Fibroblast of skin of back (primary cell): ENCODE measurements at regions not wholly inside any gene's neighbourhood (a gene's known extent, or its start where the extent isn't known, plus 50 kb on each side); places are given as distances from the start of the nearest gene placed in this dataset.
"Not testable (repeated sequence)": the region's sequence is repeated elsewhere in the genome, so short reads cannot be mapped to it uniquely, and the experiment has no call there.

Experiments
- DNase-seq: peaks from one replicate; pipeline ENCODE4 v3.0.0-alpha.2; 2013

GRCh38 chr12:75864161-75864560 lies 167.4 kb downstream of the PHLDA1 start:
- no peak for DNase-seq

GRCh38 chr12:75863533-75863932 lies 168.0 kb downstream of the PHLDA1 start:
- no peak for DNase-seq

- peak; percentile 80 for DNase-seq
These were observed 168.7 kb downstream of the PHLDA1 start for GRCh38 chr12:75862692-75863471.

- no peak for DNase-seq
These were observed 171.7 kb downstream of the PHLDA1 start for GRCh38 chr12:75859868-75860267.

- DNase-seq = no peak
These were observed 175.3 kb downstream of the PHLDA1 start for GRCh38 chr12:75856235-75856634.

- no peak for DNase-seq
These were observed 176.2 kb downstream of the PHLDA1 start for GRCh38 chr12:75855360-75855759.

- peak; percentile 35 for DNase-seq
These were observed 176.8 kb downstream of the PHLDA1 start for GRCh38 chr12:75854681-75855309.

- DNase-seq = not testable (repeated sequence)
These were observed 177.4 kb downstream of the PHLDA1 start for GRCh38 chr12:75854137-75854536.

GRCh38 chr12:75853626-75854025 lies 177.9 kb downstream of the PHLDA1 start:
- DNase-seq = no peak

GRCh38 chr12:75852956-75853355 lies 178.6 kb downstream of the PHLDA1 start:
- no peak for DNase-seq

- peak; percentile 22 for DNase-seq
These were observed 179.4 kb downstream of the PHLDA1 start for GRCh38 chr12:75852143-75852542.

GRCh38 chr12:75850721-75851462 lies 180.7 kb downstream of the PHLDA1 start:
- peak; percentile 71 for DNase-seq

GRCh38 chr12:75848961-75849360 lies 182.6 kb downstream of the PHLDA1 start:
- DNase-seq = no peak

GRCh38 chr12:75848431-75848925 lies 183.1 kb downstream of the PHLDA1 start:
- DNase-seq = no peak

- no peak for DNase-seq
These were observed 185.5 kb downstream of the PHLDA1 start for GRCh38 chr12:75846102-75846501.

- DNase-seq = no peak
These were observed 186.6 kb downstream of the PHLDA1 start for GRCh38 chr12:75844985-75845384.

GRCh38 chr12:75844049-75844770 lies 187.4 kb downstream of the PHLDA1 start:
- DNase-seq = no peak

- DNase-seq = no peak
These were observed 189.5 kb downstream of the PHLDA1 start for GRCh38 chr12:75842090-75842489.

GRCh38 chr12:75840994-75841355 lies 190.6 kb downstream of the PHLDA1 start:
- no peak for DNase-seq

- no peak for DNase-seq
These were observed 193.3 kb downstream of the PHLDA1 start for GRCh38 chr12:75838309-75838708.

- DNase-seq = no peak
These were observed 193.9 kb downstream of the PHLDA1 start for GRCh38 chr12:75837700-75838099.

GRCh38 chr12:75836533-75836932 lies 195.0 kb downstream of the PHLDA1 start:
- DNase-seq = no peak

- no peak for DNase-seq
These were observed 197.0 kb downstream of the PHLDA1 start for GRCh38 chr12:75834591-75834990.
